ENCODE measurements at regions not wholly inside any gene's neighbourhood (a gene's known extent, or its start where the extent isn't known, plus 50 kb on each side); places are given as distances from the start of the nearest gene placed in this dataset.

GRCh38 chr15:53114960-53115359, 324.8 kb upstream of the ONECUT1 start:
- H3K79me2 ChIP-seq (ENCODE audit: insufficient read depth, low read length): no peaks in the 10 kb centered on the region
- Mint-ChIP-seq H3K9me3 (peaks cover 4 to 7% of the 10 kb centered on the region in 2 experiments; a peak in 2 of 5 replicates), H3K27ac (no peak overlapping the region), H3K4me1 (peaks cover 22 to 24% of the 10 kb centered on the region in 2 experiments), H3K4me3 (no peak overlapping the region), H3K27me3 (ENCODE audit: low read depth) (no peaks in the 10 kb centered on the region; the same call in none of the 2 replicates), H3K36me3 (ENCODE audit: insufficient read depth in 1 of 3, low read depth in 3 of 3) (peaks cover 0 to 7% (median 0%) of the 10 kb centered on the region in 3 experiments; a peak in 1 of 7 replicates)
- H3K27me3 ChIP-seq (ENCODE audit: insufficient read depth, low read length): no peaks in the 10 kb centered on the region
- no peaks in the 10 kb centered on the region for H3K9me3 ChIP-seq (ENCODE audit: control insufficient read depth, low read depth, low read length)
- H2BK20ac ChIP-seq (ENCODE audit: low read depth, low read length, poor library complexity, severe bottlenecking): no peak overlapping the region
- no peak overlapping the region for H4K8ac ChIP-seq (replicated peaks; ENCODE audit: insufficient read length, low read depth, low read length)
- no peak overlapping the region for H3K4ac ChIP-seq (ENCODE audit: low read depth, low read length)
- H4K5ac ChIP-seq (ENCODE audit: insufficient read length, low read depth, low read length): no peak overlapping the region
- no peaks in the 10 kb centered on the region for H3K79me1 ChIP-seq (ENCODE audit: insufficient read depth, low read depth, low read length, poor library complexity, severe bottlenecking)
- H3K23me2 ChIP-seq (ENCODE audit: insufficient read length, low read depth, low read length, poor library complexity, severe bottlenecking): no peaks in the 10 kb centered on the region
- no peak overlapping the region for H2BK120ac ChIP-seq (ENCODE audit: low read depth, low read length, poor library complexity, severe bottlenecking)
- H3T11ph ChIP-seq (ENCODE audit: low read length): no peak overlapping the region
- no CpG with 5 or more reads among the region's 3 CpGs for WGBS (ENCODE audit: extremely low coverage, insufficient read length, low lambda C conversion rate)
- no peaks in the 10 kb centered on the region; the same call in none of the 2 replicates for H3K4me1 ChIP-seq (ENCODE audit: insufficient read depth, low read length)
- no peak overlapping the region for H3K9ac ChIP-seq (ENCODE audit: extremely low read depth, insufficient read length, low read length)
- H3K18ac ChIP-seq (ENCODE audit: insufficient read length, low read depth, low read length): no peak overlapping the region
- H3K27ac ChIP-seq (ENCODE audit: insufficient read length, low read depth, low read length): no peak overlapping the region
- no peak for TF ChIP-seq CTCF (conservative IDR thresholded peaks at IDR 0.05)
- H4K20me1 ChIP-seq (ENCODE audit: control insufficient read depth, insufficient read depth, insufficient read length): no peaks in the 10 kb centered on the region
- no peak overlapping the region for H2AK5ac ChIP-seq (ENCODE audit: insufficient read length, low read length)
- no peak overlapping the region for H3K56ac ChIP-seq (ENCODE audit: insufficient read length, low read depth, low read length)
- H2BK15ac ChIP-seq (ENCODE audit: low read depth, low read length): no peak overlapping the region
- no peak overlapping the region for H4K91ac ChIP-seq (ENCODE audit: insufficient read length, low read depth, low read length)
- H3K4me2 ChIP-seq (ENCODE audit: insufficient read depth, insufficient read length, low read length): no peak overlapping the region
- H2BK5ac ChIP-seq (ENCODE audit: insufficient read length, low read length): no peak overlapping the region
- H2BK12ac ChIP-seq (ENCODE audit: insufficient read length, low read depth, low read length): no peak overlapping the region
- no peak for DNase-seq
- no peak overlapping the region for H3K14ac ChIP-seq (ENCODE audit: insufficient read depth, low read length)
- H3K23ac ChIP-seq (ENCODE audit: insufficient read length, low read depth, low read length): no peak overlapping the region
- no peak overlapping the region for H2AFZ ChIP-seq (ENCODE audit: low read length)
